D721Med (cell line): ENCODE measurements at regions not wholly inside any gene's neighbourhood (a gene's known extent, or its start where the extent isn't known, plus 50 kb on each side); places are given as distances from the start of the nearest gene placed in this dataset.
A peak's percentile ranks its signal among the peaks of the same experiment; 100 is the strongest.

Experiments
- DNase-seq: peaks from one replicate; pipeline ENCODE4 v3.0.0; 2011; ENCODE audit warnings: low spot score; ENCODE audit not compliant: insufficient read length
- FAIRE-seq: peaks from 2 replicates; lab custom pipeline; 2011; peaks lifted over from hg19 to GRCh38; lab: Jason Lieb, UNC
- CTCF ChIP-seq: IDR thresholded peaks from 2 replicates; pipeline ENCODE4 v1.5.1; 2012; ENCODE audit warnings: mild to moderate bottlenecking, control low read depth; ENCODE audit not compliant: insufficient read depth; ENCODE audit errors: missing control alignments

DNA sequence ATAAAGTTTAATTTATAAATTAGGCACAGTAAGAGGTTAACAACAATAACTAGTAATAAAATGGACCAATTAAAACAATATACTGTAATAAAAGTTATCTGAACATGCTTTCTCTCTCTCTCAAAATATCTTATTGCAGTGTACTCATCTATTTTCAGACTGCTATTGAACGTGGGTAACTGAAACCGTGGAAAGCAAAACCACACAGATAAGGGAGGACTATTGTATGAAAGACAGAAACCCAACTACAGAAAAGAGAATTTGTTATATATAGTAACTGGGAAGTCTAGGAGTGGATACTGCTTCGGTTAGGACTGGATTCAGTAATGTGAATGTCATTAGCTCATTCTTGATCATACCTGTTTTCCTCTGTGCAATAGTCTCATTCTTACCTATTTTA, 119.3 kb upstream of the DAZL start:
- DNase-seq (no peak), FAIRE-seq (no peak)
- no peak for TF ChIP-seq CTCF

DNA sequence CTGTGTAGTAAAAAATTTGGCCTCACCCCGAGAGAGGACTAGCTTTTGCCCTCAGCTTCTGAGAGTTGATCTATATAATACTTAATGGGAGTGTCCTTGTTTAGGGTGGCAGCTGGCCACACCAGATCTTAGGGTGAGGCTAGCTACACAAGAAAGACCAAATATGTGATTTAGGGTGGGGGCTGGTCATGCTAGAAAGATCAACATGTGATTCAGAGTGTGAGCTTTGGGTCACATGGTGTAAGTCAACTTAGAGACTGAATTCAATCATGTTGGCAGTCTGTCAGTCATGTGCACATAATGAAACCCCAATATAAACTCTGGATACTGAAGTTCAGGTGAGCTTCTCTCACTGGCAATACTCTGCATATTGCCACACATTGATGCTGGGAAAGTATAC, 120.7 kb upstream of the DAZL start:
- FAIRE-seq, result no peak
- TF ChIP-seq CTCF, result no peak
- no peak for DNase-seq

- DNase-seq (no peak), FAIRE-seq (no peak)
- no peak for TF ChIP-seq CTCF
These were observed 123.8 kb upstream of the DAZL start for GRCh38 chr3:16728770-16729745.

DNA sequence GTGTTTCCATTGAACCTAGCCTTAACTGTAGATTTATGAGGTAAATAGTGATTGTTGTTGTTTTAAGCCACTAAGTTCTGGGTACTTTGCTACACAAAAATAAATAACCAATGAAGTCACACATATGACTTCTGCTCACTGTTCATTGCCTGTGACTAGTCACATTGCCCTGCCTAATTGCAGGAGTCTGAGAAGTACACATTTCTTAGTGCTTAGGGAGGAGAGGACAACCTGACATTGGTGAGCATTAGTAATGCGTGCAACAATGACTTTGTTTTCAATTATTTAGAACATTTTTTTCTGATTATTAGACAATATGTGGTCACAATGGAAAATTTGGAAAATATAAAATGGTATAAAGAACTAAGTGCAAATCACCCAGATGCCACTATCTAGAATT, 133.2 kb upstream of the DAZL start:
- TF ChIP-seq CTCF, result no peak
- DNase-seq (no peak), FAIRE-seq (no peak)

GRCh38 chr3:16739541-16740105, 134.4 kb upstream of the DAZL start:
- DNase-seq, result no peak
- no peak for TF ChIP-seq CTCF
- FAIRE-seq, result peak; percentile 74

GRCh38 chr3:16740515-16740914, 135.3 kb upstream of the DAZL start:
- TF ChIP-seq CTCF, result no peak
- FAIRE-seq, result no peak
- DNase-seq, result no peak
